Mesenteric fat pad (tissue), 1 donor: ENCODE measurements at regions not wholly inside any gene's neighbourhood (a gene's known extent, or its start where the extent isn't known, plus 50 kb on each side); places are given as distances from the start of the nearest gene placed in this dataset.
"Not testable (repeated sequence)": the region's sequence is repeated elsewhere in the genome, so short reads cannot be mapped to it uniquely, and the experiment has no call there.

Experiments
- DNase-seq: peaks from one replicate; pipeline ENCODE4 v3.0.0-alpha.2; 2020; ENCODE audit warnings: low spot score
- donor health status: DM: yes; HTN: yes; CAD: no.

DNA sequence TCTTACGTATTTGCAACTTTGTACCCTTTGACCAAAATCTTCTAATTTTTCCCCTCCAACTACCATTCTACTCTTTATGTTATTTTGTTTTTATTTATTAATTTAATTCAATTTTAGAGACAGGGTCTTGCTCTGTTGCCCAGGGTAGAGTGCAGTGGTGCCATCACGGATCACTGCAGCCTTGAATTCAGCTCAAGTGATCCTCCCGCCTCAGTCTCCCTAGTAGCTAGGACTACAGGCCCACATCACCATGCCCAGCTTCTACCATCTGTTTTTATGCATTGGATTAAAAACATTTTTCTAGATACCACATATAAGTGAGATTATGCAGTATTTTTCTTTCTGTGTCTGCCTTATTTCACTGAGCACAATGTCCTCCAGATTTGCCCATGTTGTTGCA lies 2912.5 kb downstream of the RPIA start:
- DNase-seq: not testable (repeated sequence)

DNA sequence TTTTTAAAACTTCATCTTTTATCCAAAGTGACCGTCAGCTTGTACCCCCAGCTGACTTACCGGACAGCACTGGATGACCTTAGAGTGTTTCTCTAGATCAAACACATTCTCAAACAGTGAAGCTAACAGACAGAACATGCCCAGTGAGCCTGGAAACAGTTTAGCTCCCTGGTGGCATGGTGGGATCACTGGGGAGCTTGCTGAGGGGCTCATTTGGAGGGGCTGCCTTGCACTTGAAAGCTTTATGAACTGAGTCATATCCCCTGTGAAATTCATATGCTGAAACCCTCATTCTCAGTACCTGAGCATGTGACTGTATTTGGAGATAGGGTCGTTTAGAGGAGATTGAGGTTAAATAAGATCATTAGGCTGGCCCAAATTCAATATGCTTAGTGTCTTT lies 2913.2 kb downstream of the RPIA start:
- not testable (repeated sequence) for DNase-seq

DNA sequence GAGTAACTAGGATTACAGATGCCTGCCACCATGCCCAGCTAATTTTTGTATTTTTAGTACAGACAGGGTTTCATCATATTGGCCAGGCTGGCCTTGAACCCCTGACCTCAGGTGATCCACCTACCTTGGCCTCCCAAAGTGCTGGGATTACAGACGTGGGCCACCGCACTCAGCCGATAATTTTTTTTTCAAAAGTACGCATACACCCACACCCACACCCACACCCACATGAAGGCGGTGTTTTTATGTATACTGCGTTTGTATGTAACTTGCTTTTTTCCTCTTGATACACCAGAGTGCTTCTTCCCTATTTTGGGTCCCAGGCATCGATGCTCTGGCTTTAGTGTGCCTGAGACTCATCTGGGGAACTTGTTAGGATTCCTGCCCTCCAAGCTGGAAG lies 2932.3 kb downstream of the RPIA start:
- not testable (repeated sequence) for DNase-seq

DNA sequence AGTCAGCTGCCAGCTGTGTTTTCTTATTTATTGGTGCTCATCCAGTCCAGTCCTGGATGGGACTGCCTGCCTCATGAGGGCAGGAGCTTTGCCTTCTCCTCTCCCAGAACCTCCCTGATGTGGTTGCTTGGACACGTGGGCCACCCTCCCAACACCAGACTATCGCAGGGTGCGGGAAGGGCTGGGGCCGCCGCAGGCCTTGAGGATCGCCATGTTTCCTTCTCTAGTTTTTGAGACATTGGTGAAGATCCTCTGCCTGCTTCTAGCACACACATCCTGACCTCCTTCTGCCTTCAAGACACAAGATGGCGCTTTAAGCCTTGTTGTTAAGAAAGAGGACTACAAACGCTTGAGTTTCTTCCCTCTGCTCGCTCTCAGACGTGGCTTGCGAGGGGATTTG lies 2937.0 kb downstream of the RPIA start:
- DNase-seq: not testable (repeated sequence)

DNA sequence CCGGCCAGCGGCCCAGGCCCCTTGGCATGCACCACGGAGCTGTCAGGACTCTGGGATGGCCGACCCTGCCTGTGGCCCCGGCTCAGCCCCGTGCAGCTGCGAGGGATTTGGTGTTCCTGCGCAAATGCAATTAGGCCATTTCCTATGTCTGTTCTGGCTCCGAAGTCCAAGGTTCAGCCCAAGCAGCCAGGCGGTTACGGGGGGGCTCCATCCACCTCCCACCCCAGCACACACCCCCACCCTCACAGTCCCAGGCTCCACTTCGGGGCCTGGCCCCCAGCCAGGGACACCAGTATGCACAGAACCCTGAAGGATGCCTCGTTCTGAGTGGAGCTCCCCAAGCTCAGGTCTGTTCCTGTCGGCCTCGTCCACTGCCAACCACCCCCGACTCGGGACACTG lies 2965.7 kb downstream of the RPIA start:
- DNase-seq: not testable (repeated sequence)

DNA sequence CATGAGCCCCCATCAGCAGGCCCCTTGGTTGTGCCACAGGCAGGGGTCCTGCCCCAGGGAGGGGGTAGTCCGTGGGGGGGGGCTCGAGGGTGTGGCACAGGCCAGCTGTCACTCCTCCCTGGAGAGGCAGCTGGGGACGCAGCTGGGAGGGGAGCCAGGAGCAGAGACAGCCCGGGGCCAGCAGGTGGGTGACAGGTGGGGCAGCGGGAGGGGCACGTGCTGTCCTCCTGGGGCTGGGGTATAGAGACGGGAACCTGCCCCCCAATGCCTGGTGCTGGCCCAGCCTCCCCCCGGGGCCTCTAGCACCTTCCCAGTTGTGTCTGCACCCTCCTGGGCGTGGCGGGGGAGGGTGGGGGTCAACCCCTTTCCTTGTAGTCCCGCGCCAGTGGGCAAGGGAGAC lies 2966.9 kb downstream of the RPIA start:
- DNase-seq: not testable (repeated sequence)

DNA sequence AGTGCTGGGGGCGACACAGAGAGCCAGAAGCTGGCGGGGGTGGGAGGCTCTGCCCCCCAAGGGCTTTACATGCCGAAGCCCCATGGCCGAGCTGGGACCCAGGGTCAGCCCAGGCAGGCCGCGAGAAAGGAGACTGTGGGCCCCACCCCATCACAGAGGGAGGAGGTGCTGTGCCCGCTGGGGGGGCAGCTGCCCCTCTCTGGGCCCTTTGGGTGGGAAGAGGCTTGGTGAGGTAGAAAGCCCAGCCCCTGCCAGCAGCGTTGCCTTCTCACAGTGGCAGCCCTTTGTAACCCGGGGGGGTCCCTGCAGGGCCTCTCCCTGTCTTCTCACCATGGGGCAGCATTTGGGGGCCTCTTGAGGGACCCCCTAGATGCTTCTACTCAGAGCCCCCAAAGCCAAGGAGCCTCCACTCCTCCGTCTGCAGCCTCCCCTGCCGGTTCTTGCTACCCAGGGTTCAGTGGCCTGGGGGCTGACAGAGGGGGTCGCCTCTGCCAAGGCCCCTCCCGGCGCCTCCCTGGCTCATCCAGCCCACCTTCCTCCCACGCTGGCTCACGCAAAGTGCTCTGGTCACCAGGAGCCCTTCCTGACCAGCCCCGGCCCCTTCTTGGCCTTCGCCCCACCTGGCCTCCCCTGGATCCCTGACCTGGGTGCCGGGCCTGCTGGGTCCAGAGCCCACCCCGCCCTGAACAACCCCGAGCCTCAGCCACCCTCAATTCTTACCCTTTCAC lies 2967.9 kb downstream of the RPIA start:
- DNase-seq: not testable (repeated sequence)

DNA sequence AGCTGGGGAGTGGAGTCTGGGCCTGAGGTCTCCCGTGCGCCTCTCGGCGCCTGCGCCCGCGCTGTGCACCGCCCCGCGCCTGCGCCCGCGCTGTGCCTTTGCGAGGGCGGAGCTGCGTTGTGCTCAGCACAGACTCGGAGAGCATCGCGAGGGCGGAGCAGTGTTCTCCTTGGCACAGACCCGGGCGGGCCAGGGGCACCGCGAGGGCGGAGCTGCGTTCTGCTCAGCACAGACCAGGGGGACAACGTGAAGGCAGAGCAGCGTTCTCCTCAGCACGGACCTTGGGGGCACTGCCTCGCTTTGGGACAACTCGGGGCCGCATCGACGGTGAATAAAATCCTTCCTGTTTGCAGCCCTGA lies 2968.4 kb downstream of the RPIA start:
- DNase-seq: not testable (repeated sequence)

DNA sequence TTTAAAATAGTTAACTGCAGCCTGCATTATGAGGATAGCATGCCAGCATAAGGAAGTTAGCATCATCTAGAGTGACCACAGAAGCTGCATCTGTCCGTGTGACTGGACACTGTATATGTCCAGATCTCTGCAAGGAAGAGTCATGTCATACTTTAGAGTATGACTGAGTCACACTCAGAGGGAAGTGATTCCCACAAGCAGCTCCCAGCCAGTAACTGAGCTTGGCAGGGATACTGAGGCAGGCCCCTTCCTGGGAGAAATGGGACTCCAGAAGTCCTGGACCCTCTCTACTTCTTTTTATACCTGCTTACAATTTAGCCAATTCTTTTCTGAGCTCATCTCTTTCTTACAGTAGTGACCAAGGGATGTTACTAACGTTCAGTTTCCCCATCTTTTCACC lies 2975.9 kb downstream of the RPIA start:
- DNase-seq: not testable (repeated sequence)

DNA sequence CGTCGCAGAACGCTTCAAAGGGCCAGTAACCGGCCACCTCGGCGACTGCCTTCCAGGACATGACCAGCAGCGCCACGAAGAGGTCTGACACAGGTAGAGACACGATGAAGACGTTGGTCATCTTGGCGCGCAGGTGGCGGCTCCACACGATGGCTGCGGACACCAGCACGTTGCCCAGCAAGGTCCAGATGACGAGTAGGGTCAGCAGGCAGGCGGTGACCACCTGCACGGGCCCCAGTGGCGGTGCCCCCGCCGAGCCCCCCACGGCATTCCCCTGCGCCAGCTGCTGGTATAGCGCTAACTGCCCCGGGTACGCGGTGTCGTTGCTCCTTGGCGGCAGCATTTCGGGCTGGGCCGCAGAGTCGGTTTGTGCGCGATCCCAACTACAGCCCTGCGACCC lies 2994.1 kb downstream of the RPIA start:
- not testable (repeated sequence) for DNase-seq

DNA sequence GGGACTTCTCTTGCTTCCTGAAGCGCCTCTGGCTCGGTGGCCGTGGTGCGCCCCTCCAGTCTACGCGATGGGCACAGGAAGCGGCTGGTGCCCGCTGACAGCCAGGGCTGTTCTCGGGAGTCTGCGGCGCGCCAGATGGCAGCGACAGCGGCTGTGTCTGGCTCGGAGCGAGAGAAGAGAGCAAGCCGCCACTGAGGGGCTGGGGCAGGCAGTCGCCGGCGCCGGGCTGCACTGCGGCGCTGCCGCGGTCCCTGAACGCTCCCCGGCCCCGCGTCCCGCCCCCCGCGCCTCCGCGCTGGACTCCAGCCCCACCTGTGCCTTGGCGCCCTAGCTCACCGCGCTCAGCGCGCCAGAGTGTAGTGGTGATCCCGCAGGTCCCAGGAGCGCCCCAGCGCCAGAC lies 2994.6 kb downstream of the RPIA start:
- not testable (repeated sequence) for DNase-seq
